Pons (tissue), 1 donor: ENCODE measurements at regions not wholly inside any gene's neighbourhood (a gene's known extent, or its start where the extent isn't known, plus 50 kb on each side); places are given as distances from the start of the nearest gene placed in this dataset.

ENCODE experiments used
- DNase-seq: peaks from one replicate; pipeline ENCODE4 v3.0.0-alpha.2; 2016; ENCODE audit warnings: low spot score

GRCh38 chr9:108607607-108608006 lies 248.2 kb downstream of the ACTL7B start:
- DNase-seq = no peak

- no peak for DNase-seq
Measured at GRCh38 chr9:108606401-108606800, 249.4 kb downstream of the ACTL7B start.

GRCh38 chr9:108603141-108603540 lies 252.6 kb downstream of the ACTL7B start:
- no peak for DNase-seq

- no peak for DNase-seq
Measured at GRCh38 chr9:108600896-108601295, 254.9 kb downstream of the ACTL7B start.

- no peak for DNase-seq
Measured at GRCh38 chr9:108599571-108599970, 256.2 kb downstream of the ACTL7B start.

GRCh38 chr9:108591121-108591520 lies 264.7 kb downstream of the ACTL7B start:
- no peak for DNase-seq

GRCh38 chr9:108588246-108588645 lies 267.5 kb downstream of the ACTL7B start:
- no peak for DNase-seq

GRCh38 chr9:108586471-108587139 lies 269.2 kb downstream of the ACTL7B start:
- DNase-seq = no peak

- DNase-seq = no peak
Measured at GRCh38 chr9:108584860-108585259, 270.9 kb downstream of the ACTL7B start.

- no peak for DNase-seq
Measured at GRCh38 chr9:108582726-108583125, 273.1 kb downstream of the ACTL7B start.

GRCh38 chr9:108579757-108580439 lies 275.9 kb downstream of the ACTL7B start:
- peak; percentile 56 for DNase-seq

GRCh38 chr9:108575276-108575675 lies 280.5 kb downstream of the ACTL7B start:
- no peak for DNase-seq

- no peak for DNase-seq
Measured at GRCh38 chr9:108569624-108570023, 286.2 kb downstream of the ACTL7B start.

- DNase-seq = no peak
Measured at GRCh38 chr9:108568093-108568492, 287.7 kb downstream of the ACTL7B start.

- no peak for DNase-seq
Measured at GRCh38 chr9:108567571-108567970, 288.2 kb downstream of the ACTL7B start.

GRCh38 chr9:108565651-108566378 lies 290.0 kb downstream of the ACTL7B start:
- peak; percentile 95 for DNase-seq

GRCh38 chr9:108562176-108562575 lies 293.6 kb downstream of the ACTL7B start:
- DNase-seq = no peak

GRCh38 chr9:108559432-108559831 lies 296.4 kb downstream of the ACTL7B start:
- no peak for DNase-seq

- DNase-seq = no peak
Measured at GRCh38 chr9:108554831-108555230, 301.0 kb downstream of the ACTL7B start.

GRCh38 chr9:108553111-108553635 lies 302.6 kb downstream of the ACTL7B start:
- DNase-seq = no peak

- DNase-seq = no peak
Measured at GRCh38 chr9:108552459-108553040, 303.2 kb downstream of the ACTL7B start.

- DNase-seq = no peak
Measured at GRCh38 chr9:108551030-108551841, 304.6 kb downstream of the ACTL7B start.
